SK-N-SH (cell line): ENCODE measurements at regions not wholly inside any gene's neighbourhood (a gene's known extent, or its start where the extent isn't known, plus 50 kb on each side); places are given as distances from the start of the nearest gene placed in this dataset.

Source experiments
- EP300 ChIP-seq, 2 experiments: IDR thresholded peaks; 2 replicates each; pipeline versions ENCODE4 v1.4.0 to v1.6.1; 2012; ENCODE audit warnings: borderline replicate concordance in 1 of 2, low read depth in 1 of 2, low read length in 1 of 2
- MXI1 ChIP-seq: IDR thresholded peaks from 2 replicates; pipeline ENCODE4 v1.6.1; 2012; ENCODE audit warnings: mild to moderate bottlenecking, low read depth, low read length, improper control_type of control experiment
- POLR2AphosphoS5 ChIP-seq: IDR thresholded peaks from 2 replicates; pipeline ENCODE4 v1.6.1; 2012; ENCODE audit warnings: low read depth, low read length
- TCF12 ChIP-seq: IDR thresholded peaks from 2 replicates; pipeline ENCODE4 v1.4.0; 2012
- TF ChIP-seq, protein P1 (sequence below): fragments of 200-600 bp; sonication (generic); IDR thresholded peaks from 2 replicates; pipeline ENCODE4 v1.6.1; 2017; ENCODE audit warnings: antibody characterized with exemption, mild to moderate bottlenecking, moderate library complexity
- TF ChIP-seq, protein P2 (sequence below): fragments of 150-350 bp; IDR thresholded peaks from 2 replicates; pipeline ENCODE4 v1.6.1; 2017; ENCODE audit warnings: antibody characterized with exemption, low read length, low read depth, borderline replicate concordance
- TF ChIP-seq, protein P3 (sequence below): fragments of 150-350 bp; IDR thresholded peaks from 2 replicates; pipeline ENCODE4 v1.6.1; 2016; ENCODE audit warnings: mild to moderate bottlenecking, low read depth, low read length

DNA sequence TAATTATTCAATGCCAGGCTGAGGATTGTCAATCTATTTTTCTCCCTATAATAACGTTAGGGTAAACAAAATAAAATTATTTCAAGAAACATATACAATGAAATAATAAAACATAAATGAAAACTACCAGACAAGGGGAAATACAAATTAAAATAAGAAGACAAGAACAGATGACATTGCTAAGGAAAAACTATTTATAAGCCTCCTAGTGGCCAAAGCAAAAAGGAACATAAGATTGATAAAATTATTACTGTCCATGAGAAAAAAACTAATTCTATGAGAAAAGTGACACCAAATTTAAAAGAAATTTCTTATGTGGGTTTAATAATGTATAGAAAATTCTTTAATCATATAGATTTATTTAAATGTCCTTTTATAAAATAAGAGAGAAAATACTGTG is 294.7 kb downstream of the TTC6 start:
- TF ChIP-seq, protein P1, sequence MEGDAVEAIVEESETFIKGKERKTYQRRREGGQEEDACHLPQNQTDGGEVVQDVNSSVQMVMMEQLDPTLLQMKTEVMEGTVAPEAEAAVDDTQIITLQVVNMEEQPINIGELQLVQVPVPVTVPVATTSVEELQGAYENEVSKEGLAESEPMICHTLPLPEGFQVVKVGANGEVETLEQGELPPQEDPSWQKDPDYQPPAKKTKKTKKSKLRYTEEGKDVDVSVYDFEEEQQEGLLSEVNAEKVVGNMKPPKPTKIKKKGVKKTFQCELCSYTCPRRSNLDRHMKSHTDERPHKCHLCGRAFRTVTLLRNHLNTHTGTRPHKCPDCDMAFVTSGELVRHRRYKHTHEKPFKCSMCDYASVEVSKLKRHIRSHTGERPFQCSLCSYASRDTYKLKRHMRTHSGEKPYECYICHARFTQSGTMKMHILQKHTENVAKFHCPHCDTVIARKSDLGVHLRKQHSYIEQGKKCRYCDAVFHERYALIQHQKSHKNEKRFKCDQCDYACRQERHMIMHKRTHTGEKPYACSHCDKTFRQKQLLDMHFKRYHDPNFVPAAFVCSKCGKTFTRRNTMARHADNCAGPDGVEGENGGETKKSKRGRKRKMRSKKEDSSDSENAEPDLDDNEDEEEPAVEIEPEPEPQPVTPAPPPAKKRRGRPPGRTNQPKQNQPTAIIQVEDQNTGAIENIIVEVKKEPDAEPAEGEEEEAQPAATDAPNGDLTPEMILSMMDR: peak; percentile 37; the same call in 1 of the 2 replicates
- no peak for TF ChIP-seq POLR2AphosphoS5
- no peak for TF ChIP-seq TCF12
- TF ChIP-seq, protein P2, sequence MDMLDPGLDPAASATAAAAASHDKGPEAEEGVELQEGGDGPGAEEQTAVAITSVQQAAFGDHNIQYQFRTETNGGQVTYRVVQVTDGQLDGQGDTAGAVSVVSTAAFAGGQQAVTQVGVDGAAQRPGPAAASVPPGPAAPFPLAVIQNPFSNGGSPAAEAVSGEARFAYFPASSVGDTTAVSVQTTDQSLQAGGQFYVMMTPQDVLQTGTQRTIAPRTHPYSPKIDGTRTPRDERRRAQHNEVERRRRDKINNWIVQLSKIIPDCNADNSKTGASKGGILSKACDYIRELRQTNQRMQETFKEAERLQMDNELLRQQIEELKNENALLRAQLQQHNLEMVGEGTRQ: no peak
- no peak for TF ChIP-seq MXI1
- no peak for TF ChIP-seq EP300 (IDR thresholded peaks at IDR 0.05; ENCODE audit: borderline replicate concordance in 1 of 2, low read depth in 1 of 2, low read length in 1 of 2)
- TF ChIP-seq, protein P3, sequence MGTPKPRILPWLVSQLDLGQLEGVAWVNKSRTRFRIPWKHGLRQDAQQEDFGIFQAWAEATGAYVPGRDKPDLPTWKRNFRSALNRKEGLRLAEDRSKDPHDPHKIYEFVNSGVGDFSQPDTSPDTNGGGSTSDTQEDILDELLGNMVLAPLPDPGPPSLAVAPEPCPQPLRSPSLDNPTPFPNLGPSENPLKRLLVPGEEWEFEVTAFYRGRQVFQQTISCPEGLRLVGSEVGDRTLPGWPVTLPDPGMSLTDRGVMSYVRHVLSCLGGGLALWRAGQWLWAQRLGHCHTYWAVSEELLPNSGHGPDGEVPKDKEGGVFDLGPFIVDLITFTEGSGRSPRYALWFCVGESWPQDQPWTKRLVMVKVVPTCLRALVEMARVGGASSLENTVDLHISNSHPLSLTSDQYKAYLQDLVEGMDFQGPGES: no peak
